ENCODE measurements at regions not wholly inside any gene's neighbourhood (a gene's known extent, or its start where the extent isn't known, plus 50 kb on each side); places are given as distances from the start of the nearest gene placed in this dataset.

- TF ChIP-seq TCF7 (IDR thresholded peaks at IDR 0.05; ENCODE audit: low read depth) (no peak), TBP (CRISPR knock-in tag; IDR thresholded peaks at IDR 0.05) (no peak), POLR2A (IDR thresholded peaks at IDR 0.05; ENCODE audit: insufficient read depth in 1 of 2, low read depth in 2 of 2, low read length in 2 of 2) (no peak), ZNF546 (CRISPR knock-in tag; conservative IDR thresholded peaks at IDR 0.05) (no peak), NCOR1 (IDR thresholded peaks at IDR 0.05; ENCODE audit: borderline replicate concordance, low read length) (no peak), CEBPB (IDR thresholded peaks at IDR 0.05; ENCODE audit: borderline replicate concordance, low read depth, low read length) (no peak), BHLHE40 (IDR thresholded peaks at IDR 0.05; ENCODE audit: low read length) (no peak), YY1 (IDR thresholded peaks at IDR 0.05; ENCODE audit: insufficient read depth, insufficient replicate concordance, low read depth, low read length) (no peak), JUND (CRISPR knock-in tag; IDR thresholded peaks at IDR 0.05) (no peak), CCAR2 (optimal IDR thresholded peaks at IDR 0.05; ENCODE audit: low read depth, low read length) (no peak), ZNF441 (CRISPR knock-in tag; IDR thresholded peaks at IDR 0.05; ENCODE audit: borderline replicate concordance) (no peak), BRD4 (CRISPR knock-in tag; IDR thresholded peaks at IDR 0.05) (no peak)
- TF ChIP-seq, protein P1, sequence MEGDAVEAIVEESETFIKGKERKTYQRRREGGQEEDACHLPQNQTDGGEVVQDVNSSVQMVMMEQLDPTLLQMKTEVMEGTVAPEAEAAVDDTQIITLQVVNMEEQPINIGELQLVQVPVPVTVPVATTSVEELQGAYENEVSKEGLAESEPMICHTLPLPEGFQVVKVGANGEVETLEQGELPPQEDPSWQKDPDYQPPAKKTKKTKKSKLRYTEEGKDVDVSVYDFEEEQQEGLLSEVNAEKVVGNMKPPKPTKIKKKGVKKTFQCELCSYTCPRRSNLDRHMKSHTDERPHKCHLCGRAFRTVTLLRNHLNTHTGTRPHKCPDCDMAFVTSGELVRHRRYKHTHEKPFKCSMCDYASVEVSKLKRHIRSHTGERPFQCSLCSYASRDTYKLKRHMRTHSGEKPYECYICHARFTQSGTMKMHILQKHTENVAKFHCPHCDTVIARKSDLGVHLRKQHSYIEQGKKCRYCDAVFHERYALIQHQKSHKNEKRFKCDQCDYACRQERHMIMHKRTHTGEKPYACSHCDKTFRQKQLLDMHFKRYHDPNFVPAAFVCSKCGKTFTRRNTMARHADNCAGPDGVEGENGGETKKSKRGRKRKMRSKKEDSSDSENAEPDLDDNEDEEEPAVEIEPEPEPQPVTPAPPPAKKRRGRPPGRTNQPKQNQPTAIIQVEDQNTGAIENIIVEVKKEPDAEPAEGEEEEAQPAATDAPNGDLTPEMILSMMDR (CRISPR knock-in tag; IDR thresholded peaks at IDR 0.05), result no peak
These were observed 83.8 kb upstream of the STOX2 start for GRCh38 chr4:183821076-183821853.

Measured in HepG2 (cell line).